NB4 (cell line): ENCODE measurements at regions not wholly inside any gene's neighbourhood (a gene's known extent, or its start where the extent isn't known, plus 50 kb on each side); places are given as distances from the start of the nearest gene placed in this dataset.

Experiments
- DNase-seq: peaks from one replicate; pipeline ENCODE4 v3.0.0; 2010; ENCODE audit warnings: low read depth
- H3K4me3 ChIP-seq: one replicate; pipeline ENCODE4 v1.5.1; 2011; ENCODE audit warnings: mild to moderate bottlenecking, low read depth, low read length, moderate library complexity
- MAX ChIP-seq: IDR thresholded peaks from 2 replicates; pipeline ENCODE4 v1.6.1; 2011; ENCODE audit warnings: low read depth, low read length
- MYC ChIP-seq: IDR thresholded peaks from 2 replicates; pipeline ENCODE4 v1.6.1; 2011; ENCODE audit warnings: low read depth, low read length
- POLR2A ChIP-seq: IDR thresholded peaks from 2 replicates; pipeline ENCODE4 v1.6.1; 2011; ENCODE audit warnings: mild to moderate bottlenecking; ENCODE audit not compliant: insufficient read length; ENCODE audit errors: extremely low read depth
- TF ChIP-seq, protein P1 (sequence below): IDR thresholded peaks from one replicate; pipeline ENCODE4 v1.5.1; 2012; ENCODE audit warnings: low read depth, low read length

- no peak overlapping the region for H3K4me3 ChIP-seq
- DNase-seq: no peak
- TF ChIP-seq MAX (no peak), POLR2A (no peak), MYC (no peak)
- TF ChIP-seq, protein P1, sequence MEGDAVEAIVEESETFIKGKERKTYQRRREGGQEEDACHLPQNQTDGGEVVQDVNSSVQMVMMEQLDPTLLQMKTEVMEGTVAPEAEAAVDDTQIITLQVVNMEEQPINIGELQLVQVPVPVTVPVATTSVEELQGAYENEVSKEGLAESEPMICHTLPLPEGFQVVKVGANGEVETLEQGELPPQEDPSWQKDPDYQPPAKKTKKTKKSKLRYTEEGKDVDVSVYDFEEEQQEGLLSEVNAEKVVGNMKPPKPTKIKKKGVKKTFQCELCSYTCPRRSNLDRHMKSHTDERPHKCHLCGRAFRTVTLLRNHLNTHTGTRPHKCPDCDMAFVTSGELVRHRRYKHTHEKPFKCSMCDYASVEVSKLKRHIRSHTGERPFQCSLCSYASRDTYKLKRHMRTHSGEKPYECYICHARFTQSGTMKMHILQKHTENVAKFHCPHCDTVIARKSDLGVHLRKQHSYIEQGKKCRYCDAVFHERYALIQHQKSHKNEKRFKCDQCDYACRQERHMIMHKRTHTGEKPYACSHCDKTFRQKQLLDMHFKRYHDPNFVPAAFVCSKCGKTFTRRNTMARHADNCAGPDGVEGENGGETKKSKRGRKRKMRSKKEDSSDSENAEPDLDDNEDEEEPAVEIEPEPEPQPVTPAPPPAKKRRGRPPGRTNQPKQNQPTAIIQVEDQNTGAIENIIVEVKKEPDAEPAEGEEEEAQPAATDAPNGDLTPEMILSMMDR: no peak
Measured at GRCh38 chr2:206368484-206368883, 74.8 kb upstream of the ADAM23 start.

DNA sequence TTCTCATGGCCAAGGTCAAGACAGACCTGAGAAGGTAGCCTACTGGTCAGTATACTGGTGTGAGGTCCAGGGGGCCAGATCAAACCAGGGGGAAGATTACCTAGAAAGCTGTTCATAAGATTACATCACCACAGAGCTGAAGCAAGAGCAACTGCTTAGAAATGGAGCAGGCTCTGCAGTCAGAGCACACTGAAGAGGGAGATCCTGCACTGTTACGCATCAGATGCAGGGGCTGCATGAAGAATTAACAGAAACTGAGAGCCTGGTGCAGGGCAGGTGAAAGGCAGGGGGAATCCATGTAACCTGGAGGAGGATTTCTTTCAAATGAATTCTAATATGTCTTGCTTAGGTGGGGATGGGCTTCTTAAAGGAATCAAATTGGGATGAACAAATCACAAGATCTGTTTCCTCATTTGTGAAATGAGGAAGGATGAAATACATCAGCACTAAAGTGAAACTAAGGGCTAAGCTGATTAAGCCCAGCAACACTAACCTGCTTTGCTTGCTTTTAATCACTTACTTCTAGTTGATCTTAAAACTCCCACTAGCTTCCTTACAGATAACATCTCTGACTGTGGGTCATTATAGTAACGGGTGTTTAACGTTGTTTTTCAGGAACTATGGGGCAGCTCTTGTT lies 74.3 kb upstream of the ADAM23 start:
- TF ChIP-seq, protein P1: no peak
- TF ChIP-seq POLR2A: no peak
- no peak for TF ChIP-seq MAX
- TF ChIP-seq MYC: no peak
- peak; percentile 27 for DNase-seq
- H3K4me3 ChIP-seq: no peak overlapping the region

DNA sequence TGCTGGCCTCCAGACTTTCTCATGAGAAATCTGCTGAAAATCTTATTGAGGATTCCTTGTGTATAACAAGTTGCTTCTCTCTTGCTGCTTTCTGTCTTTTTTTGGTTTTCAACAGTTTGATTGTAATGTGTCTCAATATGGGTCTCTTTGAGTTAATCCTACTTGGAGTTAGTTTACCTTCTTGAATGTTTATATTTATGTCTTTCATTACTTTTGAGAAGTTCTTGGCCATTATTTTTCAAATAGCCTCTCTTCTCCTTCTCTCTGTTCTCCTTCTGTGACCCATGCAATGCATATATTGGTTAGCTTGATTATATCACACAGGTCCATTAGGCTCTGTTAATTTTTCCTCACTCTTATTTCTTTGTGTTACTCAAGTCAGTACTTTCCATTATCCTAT lies 67.4 kb upstream of the ADAM23 start:
- TF ChIP-seq MYC (no peak), POLR2A (no peak), MAX (no peak)
- TF ChIP-seq, protein P1: no peak
- no peak for DNase-seq
- H3K4me3 ChIP-seq: no peak overlapping the region

- no peak for DNase-seq
- TF ChIP-seq MYC (no peak), MAX (no peak), POLR2A (no peak)
- TF ChIP-seq, protein P1: no peak
- no peak overlapping the region for H3K4me3 ChIP-seq
Measured at GRCh38 chr2:206378835-206379234, 64.5 kb upstream of the ADAM23 start.

DNA sequence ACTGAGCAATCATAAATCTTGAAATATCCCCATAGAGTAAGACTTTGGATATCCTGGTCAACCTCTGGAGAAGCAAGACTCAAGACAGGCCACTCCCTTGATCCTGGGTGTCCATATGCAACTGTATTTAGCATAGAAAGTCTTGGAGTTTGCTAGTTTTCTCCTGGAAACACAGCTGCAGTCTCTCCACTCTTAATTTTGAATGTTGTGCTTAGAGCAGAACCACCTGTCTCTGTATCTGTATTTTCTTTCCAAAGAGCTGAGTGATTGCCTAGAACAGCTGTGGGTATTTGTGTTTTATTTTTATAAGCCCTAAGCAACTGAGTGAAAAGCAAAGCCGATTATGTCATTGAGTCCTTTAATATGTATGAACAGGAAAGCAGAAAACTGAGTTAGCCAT lies 64.1 kb upstream of the ADAM23 start:
- DNase-seq: no peak
- no peak overlapping the region for H3K4me3 ChIP-seq
- TF ChIP-seq MAX: no peak
- TF ChIP-seq POLR2A: no peak
- TF ChIP-seq, protein P1: no peak
- TF ChIP-seq MYC: no peak

- TF ChIP-seq MAX (no peak), POLR2A (no peak), MYC (no peak)
- TF ChIP-seq, protein P1: no peak
- H3K4me3 ChIP-seq: no peak overlapping the region
- no peak for DNase-seq
Measured at GRCh38 chr2:206379886-206380285, 63.4 kb upstream of the ADAM23 start.
